GM18519 (cell line): ENCODE measurements at regions not wholly inside any gene's neighbourhood (a gene's known extent, or its start where the extent isn't known, plus 50 kb on each side); places are given as distances from the start of the nearest gene placed in this dataset.

Source experiments
- ATAC-seq: cut with Tn5 transposase; IDR thresholded peaks from one replicate; pipeline ENCODE4 v1.9.1; 2021; ENCODE audit warnings: mild to moderate bottlenecking, moderate library complexity; ENCODE audit not compliant: unreplicated experiment, low FRiP score

DNA sequence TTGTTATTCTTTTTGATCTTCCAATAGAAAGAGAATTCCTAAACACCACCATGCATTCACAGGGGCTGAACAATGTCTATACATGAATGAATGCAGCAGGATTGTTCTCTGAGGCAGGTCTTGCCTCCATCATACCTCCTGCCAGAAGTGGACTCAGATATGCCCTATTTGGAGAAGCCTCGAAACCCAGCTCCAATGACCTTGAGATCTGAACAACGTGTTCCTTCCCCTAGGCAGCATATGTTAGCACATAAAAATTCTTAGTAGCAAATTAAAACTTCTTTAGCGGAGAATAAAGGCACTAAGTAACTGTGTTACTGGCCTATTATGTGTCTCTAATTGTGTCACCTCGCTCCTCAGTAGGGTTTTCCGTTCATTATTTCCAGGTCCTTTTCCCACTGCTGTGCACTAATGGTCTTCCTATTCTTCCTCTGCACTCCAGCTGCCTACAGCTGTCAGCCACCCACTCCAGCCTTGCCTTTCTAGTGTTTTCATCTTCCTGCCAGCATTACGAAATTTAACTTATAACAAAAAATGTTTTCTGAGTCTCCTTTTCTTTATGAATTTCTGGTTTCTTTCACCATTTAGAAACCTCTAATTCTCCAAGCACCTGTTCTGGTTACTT lies 62.6 kb upstream of the IGF1 start:
- no peak for ATAC-seq

DNA sequence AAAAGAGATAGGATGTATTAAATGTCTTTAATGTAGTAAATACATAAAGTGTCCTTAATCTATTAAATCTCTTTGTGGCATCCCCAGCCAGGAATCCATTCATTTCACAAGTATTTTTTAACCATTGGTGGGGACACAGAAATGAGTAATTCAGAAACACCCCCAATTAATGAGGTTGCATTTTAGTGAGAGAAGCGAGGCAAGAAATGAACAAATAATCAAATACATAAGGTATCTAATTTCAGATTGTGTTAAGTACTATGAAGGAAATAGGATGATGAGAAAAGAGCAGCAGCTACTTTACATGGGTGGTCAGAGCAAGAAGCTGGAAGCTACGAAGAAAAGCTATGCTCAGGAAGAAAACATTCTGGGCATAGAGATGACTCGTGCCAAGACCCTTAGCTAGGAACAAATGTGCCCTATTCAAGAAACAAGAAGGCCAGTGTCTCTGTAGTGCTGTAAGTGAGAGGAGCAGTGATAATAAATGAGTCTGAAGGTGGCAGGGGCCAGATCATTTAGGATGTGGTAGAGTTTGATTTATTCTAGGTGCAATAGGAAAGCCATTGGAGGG lies 60.5 kb upstream of the IGF1 start:
- ATAC-seq = no peak

DNA sequence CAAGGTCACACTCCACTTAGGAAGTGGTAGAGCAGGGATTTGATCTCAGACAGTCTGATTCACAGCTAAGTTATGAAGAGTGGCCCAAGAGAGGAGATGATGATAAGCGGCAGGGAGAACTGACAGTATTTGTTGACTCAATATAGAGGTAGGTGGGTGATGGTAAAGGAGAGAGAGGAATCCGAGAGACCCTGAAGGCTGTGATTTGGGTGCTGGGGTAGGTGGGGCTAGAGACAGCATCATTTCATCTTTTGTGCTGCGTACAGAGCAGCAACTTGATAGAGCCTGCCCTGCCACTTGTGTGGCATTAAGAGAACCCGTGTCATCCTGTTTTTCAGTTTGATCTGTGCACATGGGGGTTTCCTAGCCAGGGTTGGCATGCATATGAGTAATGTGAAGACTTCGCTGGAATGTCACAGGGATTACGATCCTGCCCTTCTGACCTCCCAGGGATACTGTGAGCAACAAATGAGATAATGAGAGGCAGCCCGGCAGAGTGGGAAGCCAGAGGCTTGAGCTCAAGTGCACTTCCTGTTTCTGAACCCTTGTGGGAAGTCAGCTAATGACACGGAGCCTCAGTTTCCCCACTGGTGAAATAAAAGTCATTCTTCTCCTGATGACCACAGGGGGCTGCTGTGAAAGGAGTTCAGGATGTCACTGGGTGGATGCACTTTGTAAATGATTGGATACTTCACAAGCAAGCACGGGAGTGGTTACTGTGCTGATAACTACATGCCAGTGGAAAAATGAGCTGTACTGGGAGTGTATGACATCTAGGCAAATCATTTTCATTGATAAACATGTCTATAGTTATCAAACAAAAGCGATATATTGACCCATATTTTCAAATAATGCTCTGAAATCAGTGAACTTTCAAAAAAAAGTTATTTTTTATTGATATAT lies 59.5 kb upstream of the IGF1 start:
- no peak for ATAC-seq

DNA sequence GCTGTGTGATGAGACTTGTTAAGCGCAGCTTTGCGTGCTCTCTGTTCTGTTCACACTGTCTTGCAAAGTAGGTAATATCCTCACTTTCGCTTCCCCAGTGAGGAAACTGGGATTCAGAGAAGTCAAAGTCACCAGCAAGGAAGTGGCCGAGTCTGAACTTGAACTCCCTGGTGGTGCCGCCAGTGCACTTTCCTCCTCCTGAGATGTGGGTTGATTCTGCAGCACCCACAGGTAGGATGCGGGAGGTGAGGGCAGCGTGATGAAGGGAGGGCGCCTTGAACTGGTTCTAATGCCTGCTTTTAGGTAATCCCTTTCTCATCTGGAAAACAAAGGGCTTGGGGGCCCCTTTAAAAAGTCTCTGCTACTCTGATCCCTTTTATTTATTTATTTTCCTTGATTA lies 54.9 kb upstream of the IGF1 start:
- ATAC-seq = no peak

DNA sequence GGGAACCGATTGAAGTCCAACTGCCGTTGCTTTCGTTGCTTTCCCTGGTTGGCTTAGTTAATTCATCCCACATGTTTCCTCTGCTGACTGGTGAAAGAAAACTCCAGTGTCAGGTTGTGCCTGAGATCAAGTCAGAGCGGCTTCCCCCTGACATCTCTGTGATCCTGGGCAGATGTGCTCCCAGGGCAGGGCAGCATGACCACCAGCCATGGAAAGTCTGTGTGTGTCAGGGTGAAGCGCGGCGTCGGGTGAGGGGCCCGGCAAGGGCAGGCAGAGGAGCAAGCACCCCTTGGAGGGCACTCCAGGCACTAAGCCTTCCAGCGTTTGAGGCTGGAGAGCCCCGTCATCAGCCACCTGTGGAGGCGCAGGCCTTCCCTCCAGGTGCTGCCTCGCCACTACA lies 54.5 kb upstream of the IGF1 start:
- no peak for ATAC-seq

DNA sequence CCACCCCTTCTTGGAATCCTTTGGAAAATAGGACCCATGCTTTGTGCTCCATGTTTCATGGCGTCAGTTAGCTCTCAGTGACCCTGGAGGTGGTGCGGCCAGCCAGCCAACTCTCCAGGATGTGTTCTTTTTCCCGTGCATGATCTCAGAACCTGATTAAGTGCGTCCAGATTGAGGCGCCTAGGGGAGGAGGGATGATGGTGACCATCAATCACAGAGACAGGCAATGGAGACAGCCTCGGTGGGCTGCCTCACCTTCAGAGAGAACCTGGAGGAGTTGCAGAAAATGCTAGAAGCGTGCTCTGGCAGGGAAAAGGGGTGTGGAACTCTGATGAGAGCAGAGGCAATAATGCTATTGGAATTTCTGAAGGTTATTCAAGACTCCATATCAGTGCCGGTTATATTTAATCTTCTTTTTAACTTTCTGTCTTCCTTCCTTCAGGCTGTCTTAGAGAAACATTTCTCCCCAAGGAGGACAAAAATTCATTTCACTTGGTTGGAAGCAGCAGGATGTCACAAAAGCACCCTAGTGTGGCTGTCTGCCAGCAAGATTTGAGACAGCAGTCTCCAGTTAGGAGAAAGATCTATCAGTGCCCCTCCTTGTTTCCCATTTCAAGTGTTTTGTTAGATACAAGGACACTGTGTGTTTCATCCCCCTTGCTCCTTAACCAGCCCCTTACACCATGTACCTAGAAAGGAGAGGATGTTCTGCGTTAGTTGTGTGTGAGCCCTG lies 53.3 kb upstream of the IGF1 start:
- ATAC-seq = no peak
